ENCODE measurements at regions not wholly inside any gene's neighbourhood (a gene's known extent, or its start where the extent isn't known, plus 50 kb on each side); places are given as distances from the start of the nearest gene placed in this dataset.
"Not testable (repeated sequence)": the region's sequence is repeated elsewhere in the genome, so short reads cannot be mapped to it uniquely, and the experiment has no call there.

DNA sequence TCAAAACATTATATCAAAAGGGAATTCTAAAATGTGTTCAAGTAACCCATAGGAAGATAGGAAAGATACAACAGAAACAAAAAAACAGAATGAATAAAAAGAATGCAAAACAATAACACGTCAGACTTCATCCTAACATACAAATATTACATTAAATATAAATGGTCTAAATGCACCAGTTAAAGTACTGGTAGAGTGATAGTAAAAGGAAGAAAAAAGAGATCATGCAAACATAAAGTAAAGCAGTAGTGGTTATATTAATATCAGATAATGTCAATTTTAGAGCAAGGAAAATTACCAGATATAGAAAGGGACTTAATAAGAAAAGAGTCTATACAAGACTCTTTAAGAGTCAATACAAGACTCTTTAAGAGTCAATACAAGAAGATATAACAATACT is 755.7 kb downstream of the MCTP2 start:
- DNase-seq (ENCODE audit: low spot score) = no peak

DNA sequence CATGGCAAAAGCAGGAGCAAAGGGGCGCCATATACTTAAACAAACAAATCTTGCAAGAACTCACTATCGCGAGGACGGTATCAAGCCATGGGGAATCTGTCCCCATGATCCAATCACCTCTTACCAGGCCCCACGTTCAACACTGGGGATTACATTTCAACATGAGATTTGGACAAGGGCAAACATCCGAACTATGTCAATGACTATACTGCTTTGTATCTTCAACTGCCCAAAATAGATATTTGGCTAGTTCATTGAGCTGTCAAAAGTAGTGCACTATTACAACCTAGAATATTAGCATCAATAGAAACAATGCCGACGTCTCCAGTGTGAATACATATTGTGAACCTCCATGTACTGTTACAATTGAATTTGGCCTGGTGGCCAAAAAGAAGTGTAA is 760.4 kb downstream of the MCTP2 start:
- DNase-seq (ENCODE audit: low spot score) = no peak

GRCh38 chr15:95009635-95010034 is 778.3 kb downstream of the MCTP2 start:
- no peak for DNase-seq (ENCODE audit: low spot score)

DNA sequence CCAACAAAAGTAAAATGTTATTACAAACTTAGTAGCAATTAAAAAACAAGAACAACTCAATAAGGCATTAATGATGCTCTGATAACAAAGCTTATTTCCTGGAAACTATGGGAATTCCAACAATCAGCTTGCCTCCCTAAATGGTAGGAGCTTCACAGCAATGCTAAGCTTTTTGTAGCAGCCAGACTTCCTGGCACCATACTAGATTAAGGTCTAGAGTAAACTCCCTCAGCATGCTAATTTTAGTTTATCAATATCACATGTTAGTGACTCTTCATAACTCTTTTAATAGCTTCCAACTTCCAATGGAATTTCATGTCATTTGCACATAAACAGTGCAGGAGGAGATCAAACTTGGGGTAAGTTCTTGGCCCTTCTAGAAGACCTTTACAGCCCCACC is 782.0 kb downstream of the MCTP2 start:
- no peak for DNase-seq (ENCODE audit: low spot score)

- DNase-seq (ENCODE audit: low spot score) = no peak
Observed at GRCh38 chr15:95016511-95017229, 785.3 kb downstream of the MCTP2 start.

GRCh38 chr15:95017666-95018328 is 786.4 kb downstream of the MCTP2 start:
- DNase-seq (ENCODE audit: low spot score) = peak; percentile 45

DNA sequence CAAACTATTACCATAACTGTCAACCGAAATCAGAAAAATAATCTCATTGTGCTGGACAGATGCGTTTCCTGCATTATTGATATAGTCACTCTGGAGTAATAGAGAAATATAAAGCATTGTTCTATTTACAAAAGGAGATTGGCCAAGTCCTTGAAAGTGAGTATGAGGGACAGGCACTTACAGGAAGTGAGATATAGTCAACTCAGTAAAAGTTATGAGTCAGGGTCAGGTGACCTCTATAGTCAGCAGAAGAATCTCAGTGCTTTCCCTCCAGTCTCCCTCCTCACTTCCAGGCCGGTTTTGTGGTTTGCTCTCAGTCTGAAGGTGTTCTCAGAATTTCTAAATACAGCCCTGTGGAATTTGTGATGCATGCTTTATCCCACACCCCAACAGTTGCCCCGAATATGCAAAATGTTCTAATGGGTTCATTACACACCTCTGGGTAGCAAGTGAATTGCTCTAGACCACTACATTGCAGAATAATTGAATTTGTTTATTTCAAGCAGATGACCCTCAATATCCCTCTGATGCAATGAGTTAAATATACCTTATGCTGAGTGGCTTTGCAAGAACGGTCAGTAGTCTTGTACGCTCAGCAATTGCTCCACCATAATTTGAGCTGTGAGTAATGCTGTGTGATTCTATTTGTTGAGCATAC is 787.7 kb downstream of the MCTP2 start:
- peak; percentile 80 for DNase-seq (ENCODE audit: low spot score)

GRCh38 chr15:95019907-95020306 is 788.5 kb downstream of the MCTP2 start:
- no peak for DNase-seq (ENCODE audit: low spot score)

DNA sequence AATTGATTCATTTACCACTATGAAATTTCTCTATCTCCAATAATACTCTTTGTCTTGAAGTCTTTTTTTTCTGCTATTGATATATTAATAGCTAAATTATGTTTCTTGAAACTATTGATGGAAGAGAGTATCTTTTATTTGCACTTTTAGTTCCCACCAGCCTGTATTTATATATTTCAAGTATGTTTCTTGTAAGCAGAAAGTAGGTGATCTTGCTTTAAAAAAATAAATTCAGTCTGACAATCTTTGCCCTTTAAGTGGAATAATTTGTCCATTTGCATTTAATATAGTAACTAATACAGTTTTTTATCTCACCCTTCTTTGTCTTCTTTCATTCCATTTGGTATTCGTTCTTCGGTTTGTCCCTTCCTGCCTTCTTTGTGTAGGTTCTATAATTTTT is 790.5 kb downstream of the MCTP2 start:
- DNase-seq (ENCODE audit: low spot score) = no peak

DNA sequence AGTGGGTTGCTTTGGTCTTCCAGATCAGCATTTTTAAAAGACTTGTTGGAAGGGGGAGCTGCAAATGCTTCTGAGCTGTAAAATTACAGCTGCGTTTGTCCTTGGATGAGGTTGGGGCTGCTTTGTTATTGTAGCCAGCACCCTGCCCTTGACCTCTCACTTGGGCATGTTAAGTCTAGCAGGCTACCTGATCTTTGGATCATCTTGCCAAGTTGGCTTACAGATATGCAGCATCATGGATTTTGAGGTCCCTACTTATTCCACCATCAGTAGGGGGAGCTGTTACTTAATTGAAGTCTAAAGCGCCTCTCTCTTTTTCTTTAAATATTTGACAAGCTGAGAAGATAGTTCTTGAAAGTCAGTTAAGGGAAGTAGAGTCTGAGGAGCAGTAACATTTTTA is 793.0 kb downstream of the MCTP2 start:
- peak; percentile 45 for DNase-seq (ENCODE audit: low spot score)

DNA sequence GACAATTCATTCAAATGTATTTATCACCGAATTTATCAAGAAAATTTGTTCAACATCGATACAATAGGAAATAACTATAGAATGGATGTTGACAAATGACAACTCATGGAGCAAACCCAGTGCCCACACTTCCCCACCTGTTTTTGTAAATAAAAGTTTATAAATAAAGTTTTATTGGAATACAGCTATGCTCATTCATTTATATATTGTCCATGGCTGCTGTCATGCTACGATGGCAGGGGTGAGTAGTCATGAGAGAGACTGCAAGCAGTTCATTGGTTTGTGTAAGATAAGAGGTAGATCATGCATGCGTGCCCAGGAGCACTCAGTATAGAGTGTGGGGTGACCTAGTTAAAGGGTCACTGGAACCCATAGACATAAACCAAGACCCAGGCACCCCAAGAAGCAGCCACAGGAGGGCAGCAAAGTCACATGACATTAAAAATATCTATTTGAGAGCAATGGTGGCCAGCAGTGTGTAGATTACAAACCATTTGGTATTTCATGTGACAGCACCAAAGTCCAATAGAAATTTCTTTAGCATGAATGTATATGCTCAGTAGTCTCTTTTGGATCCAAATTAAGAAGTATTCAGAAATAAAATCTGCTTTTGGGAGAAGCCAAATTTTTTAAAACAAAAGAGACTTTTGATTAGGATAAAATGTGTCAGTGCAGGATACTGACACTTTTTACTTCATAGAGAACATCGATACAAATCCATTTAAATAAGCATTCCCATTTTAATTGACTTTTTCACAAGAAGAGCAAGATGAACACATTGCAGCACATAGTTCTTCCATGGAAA is 794.8 kb downstream of the MCTP2 start:
- DNase-seq (ENCODE audit: low spot score) = peak; percentile 55

DNA sequence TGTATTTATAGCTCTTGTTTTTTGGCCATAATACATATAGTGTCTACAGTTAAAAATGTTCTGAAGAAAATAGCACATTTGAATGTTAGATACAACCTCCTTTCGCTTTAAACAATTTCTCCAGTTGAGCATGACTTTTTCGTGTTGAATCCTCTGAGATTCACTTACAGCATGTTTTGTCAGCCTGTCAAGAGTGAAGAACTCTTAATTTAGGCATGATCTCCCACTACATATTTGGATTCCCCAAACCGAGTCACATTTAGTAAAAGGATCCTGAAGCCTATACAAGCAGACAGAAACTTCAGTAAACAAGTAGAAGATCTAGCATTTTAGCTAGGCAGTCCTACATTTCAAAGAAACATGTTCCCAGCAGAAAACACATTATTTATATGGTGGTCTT is 796.6 kb downstream of the MCTP2 start:
- DNase-seq (ENCODE audit: low spot score) = no peak

GRCh38 chr15:95032156-95032555 is 800.8 kb downstream of the MCTP2 start:
- peak; percentile 29 for DNase-seq (ENCODE audit: low spot score)

DNA sequence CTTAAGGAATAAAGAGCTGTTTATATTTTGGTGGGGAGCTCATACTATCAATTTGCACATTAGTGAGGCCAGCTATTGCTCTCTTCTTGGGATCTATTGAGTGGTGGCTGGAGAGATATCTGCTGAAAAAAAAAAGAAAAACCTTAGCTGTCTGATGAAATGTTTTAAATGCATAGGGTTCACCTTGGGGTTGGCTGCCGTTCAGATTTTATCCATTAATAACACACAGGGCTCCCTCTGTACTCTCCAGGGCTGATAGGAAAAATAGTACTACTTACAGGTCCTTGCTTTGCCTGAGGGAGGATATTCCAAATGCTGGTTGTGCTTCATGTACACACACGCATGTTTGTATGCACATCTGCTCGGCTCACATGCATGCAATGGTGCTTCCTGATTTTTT is 803.7 kb downstream of the MCTP2 start:
- no peak for DNase-seq (ENCODE audit: low spot score)

DNA sequence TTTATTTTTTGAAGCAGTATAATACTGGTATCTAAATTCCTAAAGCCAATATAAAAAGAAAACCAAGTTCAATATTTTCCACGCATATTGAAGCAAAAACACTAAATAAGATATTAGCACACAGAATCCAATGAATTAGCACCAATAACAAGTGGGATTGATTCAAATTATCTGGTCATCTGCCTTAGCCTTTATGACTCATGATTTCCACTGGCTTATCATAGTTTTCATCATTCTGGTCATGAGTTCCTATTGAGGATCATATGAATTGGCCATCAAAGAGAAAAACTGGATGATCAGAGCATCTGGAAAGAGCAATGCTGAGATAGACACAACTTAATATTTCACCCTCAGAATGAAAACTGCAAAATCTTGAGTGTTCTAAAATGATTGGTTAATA is 809.9 kb downstream of the MCTP2 start:
- DNase-seq (ENCODE audit: low spot score) = no peak

GRCh38 chr15:95043236-95043932 is 812.0 kb downstream of the MCTP2 start:
- DNase-seq (ENCODE audit: low spot score) = not testable (repeated sequence)

GRCh38 chr15:95043933-95044313 is 812.6 kb downstream of the MCTP2 start:
- no peak for DNase-seq (ENCODE audit: low spot score)

DNA sequence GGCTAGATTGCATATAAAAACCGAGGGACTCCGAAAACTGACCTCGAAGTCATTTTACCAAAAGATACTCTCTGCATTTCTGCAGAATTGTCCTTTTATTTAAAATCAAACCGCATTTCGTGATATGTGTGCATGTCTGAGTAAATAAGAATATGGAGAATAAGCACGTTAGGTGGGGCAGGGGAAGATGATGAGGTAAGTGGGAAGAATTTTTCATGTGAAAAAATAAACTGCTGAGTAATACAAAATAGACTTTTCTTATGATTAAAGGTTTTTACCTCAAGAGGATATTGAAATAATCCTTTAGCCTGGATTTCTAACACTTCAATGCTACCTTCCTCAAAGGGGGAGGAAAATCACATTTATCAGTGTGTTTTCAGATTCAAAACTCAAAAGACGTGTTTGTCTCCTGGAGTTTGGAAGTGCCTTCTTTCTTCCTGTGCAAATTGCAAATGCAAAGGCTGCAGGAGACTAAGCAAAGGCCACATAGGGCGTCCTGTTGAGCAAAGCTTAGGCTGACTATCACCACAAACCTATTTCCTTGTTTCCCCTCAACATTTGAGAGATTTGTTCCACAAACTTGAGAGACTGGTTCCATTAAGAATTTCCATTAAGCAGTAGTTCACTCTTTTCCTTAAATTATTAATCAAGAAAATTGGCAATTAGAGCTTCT is 813.5 kb downstream of the MCTP2 start:
- DNase-seq (ENCODE audit: low spot score) = no peak

GRCh38 chr15:95051861-95052260 is 820.5 kb downstream of the MCTP2 start:
- no peak for DNase-seq (ENCODE audit: low spot score)

GRCh38 chr15:95059346-95059905 is 828.1 kb downstream of the MCTP2 start:
- no peak for DNase-seq (ENCODE audit: low spot score)
